ENCODE measurements at regions not wholly inside any gene's neighbourhood (a gene's known extent, or its start where the extent isn't known, plus 50 kb on each side); places are given as distances from the start of the nearest gene placed in this dataset.

- no peak overlapping the region for H3K4me3 ChIP-seq (ENCODE audit: low read length)
- no peak for TF ChIP-seq ZNF274 (IDR thresholded peaks at IDR 0.05; ENCODE audit: low read depth, low read length)
Measured at GRCh38 chr9:21744841-21745240, 57.6 kb upstream of the MTAP start.

GRCh38 chr9:21746550-21746949 is 55.9 kb upstream of the MTAP start:
- H3K4me3 ChIP-seq (ENCODE audit: low read length) = no peak overlapping the region
- no peak for TF ChIP-seq ZNF274 (IDR thresholded peaks at IDR 0.05; ENCODE audit: low read depth, low read length)

- TF ChIP-seq ZNF274 (IDR thresholded peaks at IDR 0.05; ENCODE audit: low read depth, low read length) = no peak
- no peak overlapping the region for H3K4me3 ChIP-seq (ENCODE audit: low read length)
Measured at GRCh38 chr9:21747175-21747574, 55.3 kb upstream of the MTAP start.

- no peak overlapping the region for H3K4me3 ChIP-seq (ENCODE audit: low read length)
- TF ChIP-seq ZNF274 (IDR thresholded peaks at IDR 0.05; ENCODE audit: low read depth, low read length) = no peak
Measured at GRCh38 chr9:21750021-21750735, 52.3 kb upstream of the MTAP start.

- TF ChIP-seq ZNF274 (IDR thresholded peaks at IDR 0.05; ENCODE audit: low read depth, low read length) = no peak
- no peak overlapping the region for H3K4me3 ChIP-seq (ENCODE audit: low read length)
Measured at GRCh38 chr9:21751998-21752397, 50.4 kb upstream of the MTAP start.

Measured in GM08714 (cell line).